K562 (cell line): ENCODE measurements at regions not wholly inside any gene's neighbourhood (a gene's known extent, or its start where the extent isn't known, plus 50 kb on each side); places are given as distances from the start of the nearest gene placed in this dataset.

Experiments used
- ATAC-seq: fragments of 200-7000 bp; cut with Tn5 transposase; 3 replicates; pipeline ENCODE4 v1.9.1; 2020; ENCODE audit warnings: moderate library complexity
- BruUV-seq: library from RNA; stranded (reverse); fragments of 400-500 nt; replicated peaks from 2 replicates; lab custom pipeline; 2021; lab: Mats Ljungman, UMichigan
- CTCF ChIA-PET: fragments of 300-600 bp; formaldehyde crosslinking; extraction: SDS; loops from one replicate; lab custom pipeline; 2021; ENCODE audit warnings: low intra/inter-chr PET ratio; lab: Yijun Ruan, JAX
- POLR2A ChIA-PET: fragments of 300-600, 350-650 bp; sonication (Branson Sonifier 250); formaldehyde crosslinking; extraction: SDS; loops from one replicate; lab custom pipeline; 2021; ENCODE audit warnings: antibody characterized with exemption, inconsistent platforms; lab: Yijun Ruan, JAX
- DNase-seq, 4 experiments: peaks; one replicate each; pipeline versions ENCODE4 v3.0.0 to v3.0.0-alpha.2; 2011 to 2018; ENCODE audit warnings: low spot score in 3 of 4, mixed read lengths in 3 of 4; ENCODE audit errors: extremely low read depth in 1 of 4
- FAIRE-seq: peaks from 2 replicates; lab custom pipeline; 2011; peaks lifted over from hg19 to GRCh38; lab: Jason Lieb, UNC
- H2AFZ ChIP-seq: 2 replicates; pipeline ENCODE4 v1.6.0; 2011; ENCODE audit warnings: low read depth, low read length, control low read depth, inconsistent platforms
- H3K27ac ChIP-seq: fragments of 200-600 bp; 3 replicates; pipeline ENCODE4 v1.8.0; 2011; ENCODE audit warnings: low read depth, mild to moderate bottlenecking, control low read depth, inconsistent platforms, low read length, moderate library complexity, mixed read lengths; ENCODE audit errors: extremely low read depth
- H3K27me3 ChIP-seq, 2 experiments: fragments of 300-600 bp in 1 of 2; 2 replicates in 1 of 2; 3 replicates in 1 of 2; pipeline versions ENCODE4 v1.6.0 to v1.8.0; 2011; ENCODE audit warnings: inconsistent platforms in 2 of 2, low read length in 2 of 2, mild to moderate bottlenecking in 1 of 2, mixed read lengths in 1 of 2, moderate library complexity in 1 of 2; ENCODE audit not compliant: control insufficient read depth in 2 of 2, insufficient read depth in 2 of 2
- H3K36me3 ChIP-seq: fragments of 300-600 bp; 3 replicates; pipeline ENCODE4 v1.8.0; 2011; ENCODE audit warnings: mild to moderate bottlenecking, low read length, inconsistent platforms; ENCODE audit not compliant: control insufficient read depth, insufficient read depth
- H3K4me1 ChIP-seq, 2 experiments: fragments of 200-600 bp in 1 of 2; replicated peaks in 1 of 2; 2 replicates in 1 of 2; 3 replicates in 1 of 2; pipeline versions ENCODE4 v1.5.1 to v1.8.0; 2011; ENCODE audit warnings: inconsistent platforms in 2 of 2, low read length in 2 of 2, mild to moderate bottlenecking in 1 of 2, mixed read lengths in 1 of 2, moderate library complexity in 1 of 2; ENCODE audit not compliant: control insufficient read depth in 2 of 2, insufficient read depth in 2 of 2
- H3K4me2 ChIP-seq: 2 replicates; pipeline ENCODE4 v1.6.1; 2011; ENCODE audit warnings: low read length, control low read depth, inconsistent platforms, mixed read lengths; ENCODE audit not compliant: insufficient read depth
- H3K4me3 ChIP-seq: fragments of 200-600 bp; sonication (generic), shearing (Covaris generic); 2 replicates; pipeline ENCODE4 v1.5.1; 2016; ENCODE audit warnings: control low read depth, inconsistent platforms
- H3K79me2 ChIP-seq: fragments of 200-600 bp; 3 replicates; pipeline ENCODE4 v1.8.0; 2011; ENCODE audit warnings: low read length, inconsistent platforms; ENCODE audit not compliant: control insufficient read depth, insufficient read depth
- H3K9ac ChIP-seq, 2 experiments: 2 replicates each; pipeline versions ENCODE4 v1.6.0 to v1.6.1; 2011; ENCODE audit warnings: low read depth in 2 of 2, low read length in 2 of 2, control low read depth in 1 of 2, inconsistent platforms in 1 of 2, mild to moderate bottlenecking in 1 of 2, mixed read lengths in 1 of 2; ENCODE audit not compliant: insufficient read depth in 1 of 2
- H3K9me1 ChIP-seq: one replicate; pipeline ENCODE4 v1.6.0; 2011; ENCODE audit warnings: inconsistent platforms, mild to moderate bottlenecking, low read length, moderate library complexity; ENCODE audit not compliant: control insufficient read depth, insufficient read depth
- H3K9me3 ChIP-seq: replicated peaks from 2 replicates; pipeline ENCODE4 v1.5.1; 2011; ENCODE audit warnings: low read depth, low read length, inconsistent platforms; ENCODE audit not compliant: control insufficient read depth, insufficient read depth
- H4K20me1 ChIP-seq: replicated peaks from 2 replicates; pipeline ENCODE4 v1.6.1; 2011; ENCODE audit warnings: low read length, inconsistent platforms, mixed read lengths; ENCODE audit not compliant: control insufficient read depth, insufficient read depth
- AFF1 ChIP-seq, 2 experiments: fragments of 450-650 bp; IDR thresholded peaks; 2 replicates each; pipeline ENCODE4 v1.6.1; 2018; ENCODE audit warnings: mild to moderate bottlenecking in 2 of 2, low read depth in 1 of 2; ENCODE audit not compliant: partially characterized antibody in 2 of 2
- GATAD2B ChIP-seq: fragments of 450-650 bp; IDR thresholded peaks from 2 replicates; pipeline ENCODE4 v1.6.1; 2017; ENCODE audit warnings: mild to moderate bottlenecking, borderline replicate concordance
- JUND ChIP-seq, 2 experiments: IDR thresholded peaks; 2 replicates in 1 of 2; 3 replicates in 1 of 2; pipeline ENCODE4 v1.6.1; 2011; ENCODE audit warnings: borderline replicate concordance in 2 of 2, low read depth in 2 of 2, low read length in 2 of 2, improper control_type of control experiment in 1 of 2, missing biosample characterization in 1 of 2, missing genetic modification characterization in 1 of 2, missing genetic modification reagents in 1 of 2
- MAX ChIP-seq: sonication (generic); formaldehyde crosslinking; IDR thresholded peaks from 2 replicates; pipeline ENCODE4 v1.9.0; 2022; ENCODE audit warnings: mild to moderate bottlenecking, missing genetic modification reagents
- MYBL2 ChIP-seq, 2 experiments: fragments of 450-650 bp in 1 of 2; sonication (generic) in 1 of 2; formaldehyde crosslinking in 1 of 2; IDR thresholded peaks; 2 replicates each; pipeline versions ENCODE4 v1.6.1 to v1.8.1; 2017 to 2022; ENCODE audit warnings: borderline replicate concordance in 1 of 2, inconsistent platforms in 1 of 2, low read depth in 1 of 2, mild to moderate bottlenecking in 1 of 2, missing genetic modification reagents in 1 of 2, moderate library complexity in 1 of 2
- PHF21A ChIP-seq: fragments of 450-650 bp; IDR thresholded peaks from 2 replicates; pipeline ENCODE4 v1.6.1; 2017; ENCODE audit warnings: low read depth, borderline replicate concordance
- SUPT5H ChIP-seq: fragments of 450-650 bp; IDR thresholded peaks from 2 replicates; pipeline ENCODE4 v1.6.1; 2016
- TARDBP ChIP-seq: fragments of 450-650 bp; IDR thresholded peaks from 2 replicates; pipeline ENCODE4 v1.6.1; 2016
- ZNF445 ChIP-seq: fragments of 250-450 bp; sonication (Bioruptor Pico); IDR thresholded peaks from 2 replicates; pipeline ENCODE4 v1.4.0; 2020; ENCODE audit warnings: low read depth, mild to moderate bottlenecking, moderate library complexity
- WGBS: fragments of 100-300 bp; shearing (Covaris generic); methylation state at CpG from one replicate; pipeline ENCODE4 v1.1.6; 2016; ENCODE audit warnings: low coverage, mixed read lengths; ENCODE audit not compliant: insufficient coverage; ENCODE audit errors: missing lambda C conversion rate; 5-methylcytosine and 5-hydroxymethylcytosine counted together
- in situ Hi-C: fragments of 300-500 bp; cut with MboI; formaldehyde crosslinking; loops from 4 replicates; pipeline ENCODE4 v1.15.0; 2018; ENCODE audit warnings: inconsistent platforms, mixed read lengths
- intact Hi-C: fragments of 100-400 bp; cut with micrococcal nuclease; formaldehyde crosslinking; loops from 2 replicates; pipeline ENCODE4 v1.14.2; 2022
- TF ChIP-seq, protein P1 (sequence below): fragments of 250-450 bp; sonication (Bioruptor Pico); IDR thresholded peaks from 2 replicates; pipeline ENCODE4 v1.4.0; 2020; ENCODE audit warnings: mild to moderate bottlenecking, moderate library complexity
- TF ChIP-seq, protein P2 (sequence below): fragments of 450-650 bp; IDR thresholded peaks from 2 replicates; pipeline ENCODE4 v1.6.1; 2016; ENCODE audit warnings: antibody characterized with exemption

- TF ChIP-seq, protein P1, sequence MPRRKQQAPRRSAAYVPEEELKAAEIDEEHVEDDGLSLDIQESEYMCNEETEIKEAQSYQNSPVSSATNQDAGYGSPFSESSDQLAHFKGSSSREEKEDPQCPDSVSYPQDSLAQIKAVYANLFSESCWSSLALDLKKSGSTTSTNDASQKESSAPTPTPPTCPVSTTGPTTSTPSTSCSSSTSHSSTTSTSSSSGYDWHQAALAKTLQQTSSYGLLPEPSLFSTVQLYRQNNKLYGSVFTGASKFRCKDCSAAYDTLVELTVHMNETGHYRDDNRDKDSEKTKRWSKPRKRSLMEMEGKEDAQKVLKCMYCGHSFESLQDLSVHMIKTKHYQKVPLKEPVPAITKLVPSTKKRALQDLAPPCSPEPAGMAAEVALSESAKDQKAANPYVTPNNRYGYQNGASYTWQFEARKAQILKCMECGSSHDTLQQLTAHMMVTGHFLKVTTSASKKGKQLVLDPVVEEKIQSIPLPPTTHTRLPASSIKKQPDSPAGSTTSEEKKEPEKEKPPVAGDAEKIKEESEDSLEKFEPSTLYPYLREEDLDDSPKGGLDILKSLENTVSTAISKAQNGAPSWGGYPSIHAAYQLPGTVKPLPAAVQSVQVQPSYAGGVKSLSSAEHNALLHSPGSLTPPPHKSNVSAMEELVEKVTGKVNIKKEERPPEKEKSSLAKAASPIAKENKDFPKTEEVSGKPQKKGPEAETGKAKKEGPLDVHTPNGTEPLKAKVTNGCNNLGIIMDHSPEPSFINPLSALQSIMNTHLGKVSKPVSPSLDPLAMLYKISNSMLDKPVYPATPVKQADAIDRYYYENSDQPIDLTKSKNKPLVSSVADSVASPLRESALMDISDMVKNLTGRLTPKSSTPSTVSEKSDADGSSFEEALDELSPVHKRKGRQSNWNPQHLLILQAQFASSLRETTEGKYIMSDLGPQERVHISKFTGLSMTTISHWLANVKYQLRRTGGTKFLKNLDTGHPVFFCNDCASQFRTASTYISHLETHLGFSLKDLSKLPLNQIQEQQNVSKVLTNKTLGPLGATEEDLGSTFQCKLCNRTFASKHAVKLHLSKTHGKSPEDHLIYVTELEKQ (CRISPR knock-in tag): no peak
Observed at GRCh38 chr4:27428661-27429060, 568.0 kb downstream of the STIM2 start (continued).

DNA sequence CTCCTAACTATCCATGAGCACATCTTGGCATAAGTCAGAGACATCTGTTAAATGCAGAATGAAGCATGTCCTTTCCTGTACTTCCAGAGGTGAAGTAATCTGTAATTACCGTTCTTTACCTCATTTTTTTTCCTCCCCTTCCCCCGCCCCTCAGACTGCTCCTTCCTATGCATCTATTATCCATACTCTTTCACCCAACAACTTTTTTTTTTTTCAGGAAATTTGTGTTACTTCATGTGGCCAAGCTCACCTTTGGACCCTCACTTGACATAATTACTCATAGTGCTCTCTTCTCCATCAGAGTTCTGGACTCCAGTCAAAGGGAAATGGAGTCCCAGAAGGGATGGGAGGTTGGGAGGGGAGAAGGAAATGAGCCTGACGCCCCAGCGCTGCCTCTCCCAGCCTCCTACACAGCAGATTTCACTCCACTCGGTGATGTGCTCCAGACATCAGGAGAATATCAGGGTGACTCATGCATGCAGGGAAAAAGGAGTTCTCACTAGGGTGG, 568.8 kb downstream of the STIM2 start:
- no peak for ATAC-seq
- H2AFZ ChIP-seq: no peak overlapping the region
- no peaks in the 10 kb centered on the region for H3K36me3 ChIP-seq
- BruUV-seq: no TSS peak
- ChIA-PET POLR2A (no interaction called here), CTCF (no interaction called here)
- in situ Hi-C loops: no loop called here
- 3% methylated on average over 5 of the region's 5 CpGs for WGBS
- no peak overlapping the region for H3K4me2 ChIP-seq
- H3K4me3 ChIP-seq: no peak overlapping the region
- H3K9ac ChIP-seq: no peak overlapping the region
- no peaks in the 10 kb centered on the region for H3K9me3 ChIP-seq
- no peaks in the 10 kb centered on the region for H3K79me2 ChIP-seq
- H4K20me1 ChIP-seq: no peaks in the 10 kb centered on the region
- no peaks in the 10 kb centered on the region for H3K4me1 ChIP-seq
- intact Hi-C loops: no loop called here
- no peak overlapping the region for H3K27ac ChIP-seq
- no peaks in the 10 kb centered on the region for H3K9me1 ChIP-seq
- H3K27me3 ChIP-seq: no peaks in the 10 kb centered on the region
- DNase-seq: no peak
- FAIRE-seq: no peak
- TF ChIP-seq TARDBP (no peak), PHF21A (no peak), JUND (IDR thresholded peaks at IDR 0.05; ENCODE audit: borderline replicate concordance, low read depth, low read length) (peak; percentile 16; the same call in 1 of the 2 replicates), JUND (tag; IDR thresholded peaks at IDR 0.05; ENCODE audit: borderline replicate concordance, low read depth, low read length) (no peak), ZNF445 (no peak), MYBL2 (IDR thresholded peaks at IDR 0.05; ENCODE audit: low read depth) (no peak), MYBL2 (CRISPR knock-in tag; IDR thresholded peaks at IDR 0.05; ENCODE audit: borderline replicate concordance) (no peak), MAX (CRISPR knock-in tag) (no peak), GATAD2B (no peak), SUPT5H (no peak), AFF1 (IDR thresholded peaks at IDR 0.05; ENCODE audit: low read depth in 1 of 2, partially characterized antibody in 2 of 2) (no peak)
- TF ChIP-seq, protein P2, sequence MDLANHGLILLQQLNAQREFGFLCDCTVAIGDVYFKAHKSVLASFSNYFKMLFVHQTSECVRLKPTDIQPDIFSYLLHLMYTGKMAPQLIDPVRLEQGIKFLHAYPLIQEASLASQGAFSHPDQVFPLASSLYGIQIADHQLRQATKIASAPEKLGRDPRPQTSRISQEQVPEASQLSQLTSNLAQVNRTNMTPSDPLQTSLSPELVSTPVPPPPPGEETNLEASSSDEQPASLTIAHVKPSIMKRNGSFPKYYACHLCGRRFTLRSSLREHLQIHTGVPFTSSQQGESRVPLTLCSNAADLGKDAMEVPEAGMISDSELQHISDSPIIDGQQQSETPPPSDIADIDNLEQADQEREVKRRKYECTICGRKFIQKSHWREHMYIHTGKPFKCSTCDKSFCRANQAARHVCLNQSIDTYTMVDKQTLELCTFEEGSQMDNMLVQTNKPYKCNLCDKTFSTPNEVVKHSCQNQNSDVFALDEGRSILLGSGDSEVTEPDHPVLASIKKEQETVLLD: no peak
